ENCODE measurements at regions not wholly inside any gene's neighbourhood (a gene's known extent, or its start where the extent isn't known, plus 50 kb on each side); places are given as distances from the start of the nearest gene placed in this dataset.

DNA sequence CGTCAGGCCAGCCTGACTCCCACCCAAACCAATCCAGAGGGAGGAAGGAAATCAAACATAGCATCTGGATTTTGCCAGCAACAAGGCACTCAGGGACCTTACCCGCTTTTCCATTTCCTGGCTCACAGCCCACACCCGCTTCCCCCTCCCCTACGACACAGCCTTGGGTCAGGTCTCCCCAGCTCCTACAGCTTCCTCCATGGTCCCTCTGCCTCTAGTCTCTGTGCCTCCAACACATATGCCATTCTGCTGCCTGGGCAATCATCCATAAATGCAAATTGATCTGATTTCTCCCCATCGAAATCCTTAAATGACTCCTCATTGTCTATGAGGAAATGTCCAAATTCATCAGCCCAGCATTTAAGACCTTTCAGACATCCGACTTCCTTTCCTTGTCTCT, 53.2 kb upstream of the CUX1 start:
- Histone ChIP-seq H3K9me3 (ENCODE audit: insufficient read depth, low read length) (no peaks in the 10 kb centered on the region), H4K20me1 (ENCODE audit: insufficient read depth, low read length) (no peaks in the 10 kb centered on the region), H3K36me3 (replicated peaks; ENCODE audit: low read depth, low read length) (no peaks in the 10 kb centered on the region), H3K27me3 (ENCODE audit: low read depth, low read length) (no peaks in the 10 kb centered on the region), H3K79me2 (ENCODE audit: low read length) (no peaks in the 10 kb centered on the region), H3K9ac (ENCODE audit: low read length) (no peak overlapping the region), H3K4me2 (ENCODE audit: low read length) (no peak overlapping the region), H3K4me3 (ENCODE audit: low read length) (no peak overlapping the region), H3K4me1 (ENCODE audit: low read length) (peaks cover 6% of the 10 kb centered on the region), H3K27ac (ENCODE audit: low read length) (no peak overlapping the region), H2AFZ (ENCODE audit: low read depth, low read length) (no peak overlapping the region)
- TF ChIP-seq EZH2phosphoT487 (IDR thresholded peaks at IDR 0.05; ENCODE audit: low read depth), result no peak
- TF ChIP-seq, protein P1, sequence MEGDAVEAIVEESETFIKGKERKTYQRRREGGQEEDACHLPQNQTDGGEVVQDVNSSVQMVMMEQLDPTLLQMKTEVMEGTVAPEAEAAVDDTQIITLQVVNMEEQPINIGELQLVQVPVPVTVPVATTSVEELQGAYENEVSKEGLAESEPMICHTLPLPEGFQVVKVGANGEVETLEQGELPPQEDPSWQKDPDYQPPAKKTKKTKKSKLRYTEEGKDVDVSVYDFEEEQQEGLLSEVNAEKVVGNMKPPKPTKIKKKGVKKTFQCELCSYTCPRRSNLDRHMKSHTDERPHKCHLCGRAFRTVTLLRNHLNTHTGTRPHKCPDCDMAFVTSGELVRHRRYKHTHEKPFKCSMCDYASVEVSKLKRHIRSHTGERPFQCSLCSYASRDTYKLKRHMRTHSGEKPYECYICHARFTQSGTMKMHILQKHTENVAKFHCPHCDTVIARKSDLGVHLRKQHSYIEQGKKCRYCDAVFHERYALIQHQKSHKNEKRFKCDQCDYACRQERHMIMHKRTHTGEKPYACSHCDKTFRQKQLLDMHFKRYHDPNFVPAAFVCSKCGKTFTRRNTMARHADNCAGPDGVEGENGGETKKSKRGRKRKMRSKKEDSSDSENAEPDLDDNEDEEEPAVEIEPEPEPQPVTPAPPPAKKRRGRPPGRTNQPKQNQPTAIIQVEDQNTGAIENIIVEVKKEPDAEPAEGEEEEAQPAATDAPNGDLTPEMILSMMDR (IDR thresholded peaks at IDR 0.05; ENCODE audit: low read depth, low read length), result no peak

DNA sequence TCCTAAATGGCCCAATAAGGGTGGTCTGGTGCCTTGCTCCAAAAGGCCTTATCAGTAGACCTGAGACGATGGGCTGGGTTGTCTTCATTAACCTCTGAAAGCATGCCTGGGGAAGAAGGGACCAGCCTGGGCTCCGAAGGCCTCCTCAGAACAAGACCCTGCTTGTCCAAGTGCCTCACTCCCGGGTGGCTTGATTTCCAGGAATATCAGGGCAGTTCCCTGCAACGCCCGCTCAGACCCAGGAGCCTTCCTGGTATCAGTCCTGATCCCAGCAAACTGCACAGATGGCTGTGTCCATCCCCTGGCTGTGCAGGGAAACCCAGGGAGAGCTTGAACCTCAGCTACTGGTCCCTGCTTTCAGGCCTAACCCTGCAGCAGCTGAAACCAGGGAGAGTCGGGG, 49.9 kb upstream of the CUX1 start:
- Histone ChIP-seq H3K27ac (ENCODE audit: low read length) (no peak overlapping the region), H3K4me1 (ENCODE audit: low read length) (peaks cover 6% of the 10 kb centered on the region)

More for the DNA sequence above, 49.9 kb upstream of the CUX1 start:
- H3K36me3 ChIP-seq (replicated peaks; ENCODE audit: low read depth, low read length), result no peaks in the 10 kb centered on the region
- no peaks in the 10 kb centered on the region for H3K9me3 ChIP-seq (ENCODE audit: insufficient read depth, low read length)
- H3K4me2 ChIP-seq (ENCODE audit: low read length), result no peak overlapping the region
- H3K79me2 ChIP-seq (ENCODE audit: low read length), result no peaks in the 10 kb centered on the region
- no peak overlapping the region for H2AFZ ChIP-seq (ENCODE audit: low read depth, low read length)
- H3K9ac ChIP-seq (ENCODE audit: low read length), result no peak overlapping the region
- no peaks in the 10 kb centered on the region for H3K27me3 ChIP-seq (ENCODE audit: low read depth, low read length)
- H4K20me1 ChIP-seq (ENCODE audit: insufficient read depth, low read length), result no peaks in the 10 kb centered on the region
- no peak for TF ChIP-seq EZH2phosphoT487 (IDR thresholded peaks at IDR 0.05; ENCODE audit: low read depth)
- TF ChIP-seq, protein P1 (IDR thresholded peaks at IDR 0.05; ENCODE audit: low read depth, low read length), result no peak
- H3K4me3 ChIP-seq (ENCODE audit: low read length), result no peak overlapping the region

Measured in OCI-LY3 (cell line).